ENCODE measurements at regions not wholly inside any gene's neighbourhood (a gene's known extent, or its start where the extent isn't known, plus 50 kb on each side); places are given as distances from the start of the nearest gene placed in this dataset.
A peak's percentile ranks its signal among the peaks of the same experiment; 100 is the strongest.

DNA sequence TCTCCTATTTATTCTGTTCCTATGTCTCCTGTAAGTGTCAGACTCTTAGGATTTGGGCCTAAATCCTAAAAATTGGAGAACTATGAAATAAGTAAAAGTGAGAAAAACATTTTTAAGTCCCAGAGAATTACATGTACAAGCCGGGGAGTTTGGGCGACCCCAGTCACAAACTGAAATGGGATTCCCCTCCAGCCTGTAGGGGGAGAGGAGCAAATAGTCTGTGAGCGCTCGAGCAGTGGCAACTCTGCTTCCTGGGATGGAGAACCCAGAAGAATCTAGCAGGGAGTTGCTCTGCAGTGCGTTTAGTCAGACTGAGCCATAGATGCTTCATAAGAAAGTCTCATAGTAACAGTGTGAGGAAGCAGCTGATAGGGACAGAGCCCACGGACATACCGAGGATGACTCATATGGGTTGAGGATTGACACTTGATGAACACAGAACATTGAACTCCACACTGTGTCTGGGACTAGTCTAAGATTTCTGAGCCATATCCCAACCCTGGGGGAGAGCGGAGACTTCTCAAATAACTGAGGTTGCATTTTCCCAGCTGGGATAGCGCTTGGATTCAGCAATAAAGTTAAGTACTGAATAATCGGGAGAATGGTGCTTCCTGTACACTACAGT lies 437.2 kb downstream of the BCKDHB start:
- Histone ChIP-seq H3K23me2 (ENCODE audit: low read depth, low read length) (no peaks in the 10 kb centered on the region), H3K4me2 (ENCODE audit: insufficient read depth in 1 of 2, low read depth in 2 of 2, low read length in 2 of 2) (no peak overlapping the region), H4K8ac (ENCODE audit: extremely low read depth, insufficient read depth, low read length) (no peak overlapping the region), H4K5ac (ENCODE audit: insufficient read length, low read depth, low read length) (no peak overlapping the region), H2AK5ac (ENCODE audit: low read depth, low read length) (no peak overlapping the region), H3K23ac (ENCODE audit: insufficient read length) (no peak overlapping the region), H3K9me3 (ENCODE audit: insufficient read depth in 2 of 2, low read depth in 1 of 2, low read length in 1 of 2) (no peaks in the 10 kb centered on the region), H3K27ac (ENCODE audit: low read depth, low read length) (no peak overlapping the region), H4K20me1 (replicated peaks in 1 of 2; ENCODE audit: control insufficient read depth in 1 of 2, insufficient read depth in 2 of 2, low read length in 2 of 2) (no peaks in the 10 kb centered on the region), H2BK5ac (ENCODE audit: low read depth, low read length) (no peak overlapping the region), H3K4me1 (replicated peaks in 1 of 4; ENCODE audit: control insufficient read depth in 3 of 4, insufficient read depth in 4 of 4, low read length in 3 of 4) (no peaks in the 10 kb centered on the region), H3K56ac (replicated peaks; ENCODE audit: insufficient read length, low read depth, low read length) (no peak overlapping the region), H2AFZ (ENCODE audit: low read length) (0 out of 2 replicates have a peak overlapping the region, but pooled peaks have one; percentile 57), H2BK120ac (replicated peaks; ENCODE audit: low read depth, low read length) (no peak overlapping the region), H3K27me3 (replicated peaks in 1 of 4; ENCODE audit: control insufficient read depth in 3 of 4, extremely low read depth in 1 of 4, insufficient read depth in 3 of 4, low read length in 3 of 4) (no peaks in the 10 kb centered on the region), H2BK12ac (ENCODE audit: low read depth, low read length) (0 out of 2 replicates have a peak overlapping the region, but pooled peaks have one; percentile 23), H4K91ac (replicated peaks; ENCODE audit: insufficient read length, low read length) (no peak overlapping the region), H3K4me3 (ENCODE audit: extremely low read depth in 1 of 4, insufficient read depth in 2 of 4, low read depth in 3 of 4, low read length in 4 of 4) (no peak overlapping the region), H2BK15ac (ENCODE audit: low read length) (no peak overlapping the region), H3K9ac (replicated peaks in 1 of 4; ENCODE audit: extremely low read depth in 1 of 4, low read depth in 3 of 4, low read length in 3 of 4) (no peak overlapping the region), H2BK20ac (ENCODE audit: low read length) (peak overlapping the region; percentile 3; the same call in 1 of the 2 replicates), H3K36me3 (ENCODE audit: control insufficient read depth in 2 of 4, insufficient read depth in 4 of 4, low read length in 3 of 4) (no peaks in the 10 kb centered on the region), H3K18ac (ENCODE audit: extremely low read depth, low read length) (no peak overlapping the region), H3K14ac (ENCODE audit: insufficient read length) (no peak overlapping the region), H3K79me1 (ENCODE audit: low read depth, low read length) (no peaks in the 10 kb centered on the region), H3K79me2 (ENCODE audit: control insufficient read depth in 1 of 2, insufficient read depth in 2 of 2, low read length in 2 of 2) (no peaks in the 10 kb centered on the region), H3K4ac (replicated peaks; ENCODE audit: insufficient read length, low read depth, low read length) (no peak overlapping the region)
- FAIRE-seq (no peak), DNase-seq (ENCODE audit: low read depth in 1 of 2, low spot score in 2 of 2) (no peak)
- POLR2A ChIA-PET (ENCODE audit: partially characterized antibody) = no interaction called here
- 84% methylated on average over 10 of the region's 10 CpGs; no CpG with 5 or more reads in 1 of the 2 experiments for WGBS, 2 experiments (ENCODE audit: extremely low coverage in 1 of 2, insufficient coverage in 1 of 2, insufficient read length in 1 of 2, insufficient replicate concordance in 2 of 2, low coverage in 1 of 2, low lambda C conversion rate in 2 of 2, missing lambda C conversion rate in 1 of 2)
- CTCF ChIA-PET (ENCODE audit: partially characterized antibody) = interaction anchor here (1.3 to 2.4 kb wide), 3 partner anchors 17 to 20 kb away, joined by 3 to 8 read pairs (median 4); no protein-coding TSS in a partner anchor
- TF ChIP-seq BCL11A (IDR thresholded peaks at IDR 0.05; ENCODE audit: low read depth in 2 of 2, low read length in 2 of 2) (no peak), SIX5 (IDR thresholded peaks at IDR 0.05; ENCODE audit: low read depth, low read length) (no peak), PHF8 (conservative IDR thresholded peaks at IDR 0.05; ENCODE audit: low read depth, low read length) (no peak), BACH1 (IDR thresholded peaks at IDR 0.05; ENCODE audit: low read length) (no peak), SP1 (IDR thresholded peaks at IDR 0.05; ENCODE audit: low read depth, low read length) (no peak), SIRT6 (IDR thresholded peaks at IDR 0.05; ENCODE audit: low read length) (no peak), ZNF274 (IDR thresholded peaks at IDR 0.05; ENCODE audit: borderline replicate concordance, extremely low read depth, low read length) (no peak)
- TF ChIP-seq, protein P1, sequence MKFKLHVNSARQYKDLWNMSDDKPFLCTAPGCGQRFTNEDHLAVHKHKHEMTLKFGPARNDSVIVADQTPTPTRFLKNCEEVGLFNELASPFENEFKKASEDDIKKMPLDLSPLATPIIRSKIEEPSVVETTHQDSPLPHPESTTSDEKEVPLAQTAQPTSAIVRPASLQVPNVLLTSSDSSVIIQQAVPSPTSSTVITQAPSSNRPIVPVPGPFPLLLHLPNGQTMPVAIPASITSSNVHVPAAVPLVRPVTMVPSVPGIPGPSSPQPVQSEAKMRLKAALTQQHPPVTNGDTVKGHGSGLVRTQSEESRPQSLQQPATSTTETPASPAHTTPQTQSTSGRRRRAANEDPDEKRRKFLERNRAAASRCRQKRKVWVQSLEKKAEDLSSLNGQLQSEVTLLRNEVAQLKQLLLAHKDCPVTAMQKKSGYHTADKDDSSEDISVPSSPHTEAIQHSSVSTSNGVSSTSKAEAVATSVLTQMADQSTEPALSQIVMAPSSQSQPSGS (IDR thresholded peaks at IDR 0.05; ENCODE audit: low read length) = no peak
- TF ChIP-seq, protein P2, sequence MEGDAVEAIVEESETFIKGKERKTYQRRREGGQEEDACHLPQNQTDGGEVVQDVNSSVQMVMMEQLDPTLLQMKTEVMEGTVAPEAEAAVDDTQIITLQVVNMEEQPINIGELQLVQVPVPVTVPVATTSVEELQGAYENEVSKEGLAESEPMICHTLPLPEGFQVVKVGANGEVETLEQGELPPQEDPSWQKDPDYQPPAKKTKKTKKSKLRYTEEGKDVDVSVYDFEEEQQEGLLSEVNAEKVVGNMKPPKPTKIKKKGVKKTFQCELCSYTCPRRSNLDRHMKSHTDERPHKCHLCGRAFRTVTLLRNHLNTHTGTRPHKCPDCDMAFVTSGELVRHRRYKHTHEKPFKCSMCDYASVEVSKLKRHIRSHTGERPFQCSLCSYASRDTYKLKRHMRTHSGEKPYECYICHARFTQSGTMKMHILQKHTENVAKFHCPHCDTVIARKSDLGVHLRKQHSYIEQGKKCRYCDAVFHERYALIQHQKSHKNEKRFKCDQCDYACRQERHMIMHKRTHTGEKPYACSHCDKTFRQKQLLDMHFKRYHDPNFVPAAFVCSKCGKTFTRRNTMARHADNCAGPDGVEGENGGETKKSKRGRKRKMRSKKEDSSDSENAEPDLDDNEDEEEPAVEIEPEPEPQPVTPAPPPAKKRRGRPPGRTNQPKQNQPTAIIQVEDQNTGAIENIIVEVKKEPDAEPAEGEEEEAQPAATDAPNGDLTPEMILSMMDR (IDR thresholded peaks at IDR 0.05; ENCODE audit: control extremely low read depth in 1 of 3, insufficient read depth in 1 of 3, low read depth in 1 of 3, low read length in 3 of 3) = peak in 2 of 3 experiments; percentile 31 to 32; a peak in 2 of 4 replicates

Data from H1 (cell line).